ENCODE measurements at regions not wholly inside any gene's neighbourhood (a gene's known extent, or its start where the extent isn't known, plus 50 kb on each side); places are given as distances from the start of the nearest gene placed in this dataset.
"Not testable (repeated sequence)": the region's sequence is repeated elsewhere in the genome, so short reads cannot be mapped to it uniquely, and the experiment has no call there.

GRCh38 chr2:142561656-142562055 lies 315.8 kb upstream of the KYNU start:
- no peak for DNase-seq

GRCh38 chr2:142557391-142557790 lies 320.1 kb upstream of the KYNU start:
- no peak for DNase-seq

GRCh38 chr2:142545999-142546398 lies 331.5 kb upstream of the KYNU start:
- not testable (repeated sequence) for DNase-seq

- no peak for DNase-seq
Measured at GRCh38 chr2:142545036-142545435, 332.4 kb upstream of the KYNU start.

- DNase-seq = no peak
Measured at GRCh38 chr2:142544173-142544572, 333.3 kb upstream of the KYNU start.

- DNase-seq = no peak
Measured at GRCh38 chr2:142542431-142542910, 335.0 kb upstream of the KYNU start.

- peak; percentile 3 for DNase-seq
Measured at GRCh38 chr2:142536966-142537365, 340.5 kb upstream of the KYNU start.

GRCh38 chr2:142536492-142536891 lies 341.0 kb upstream of the KYNU start:
- DNase-seq = no peak

GRCh38 chr2:142535311-142535710 lies 342.2 kb upstream of the KYNU start:
- DNase-seq = no peak

- DNase-seq = no peak
Measured at GRCh38 chr2:142533177-142533576, 344.3 kb upstream of the KYNU start.

GRCh38 chr2:142531377-142531776 lies 346.1 kb upstream of the KYNU start:
- DNase-seq = no peak

- DNase-seq = no peak
Measured at GRCh38 chr2:142525720-142526119, 351.7 kb upstream of the KYNU start.

- no peak for DNase-seq
Measured at GRCh38 chr2:142521492-142521891, 356.0 kb upstream of the KYNU start.

GRCh38 chr2:142515493-142515892 lies 362.0 kb upstream of the KYNU start:
- no peak for DNase-seq

- DNase-seq = no peak
Measured at GRCh38 chr2:142509401-142509800, 368.1 kb upstream of the KYNU start.

- no peak for DNase-seq
Measured at GRCh38 chr2:142504754-142505153, 372.7 kb upstream of the KYNU start.

GRCh38 chr2:142502402-142502801 lies 371.6 kb upstream of the LRP1B start:
- DNase-seq = no peak

GRCh38 chr2:142495141-142495540 lies 364.3 kb upstream of the LRP1B start:
- no peak for DNase-seq

GRCh38 chr2:142489631-142490030 lies 358.8 kb upstream of the LRP1B start:
- DNase-seq = not testable (repeated sequence)

- DNase-seq = no peak
Measured at GRCh38 chr2:142484111-142484510, 353.3 kb upstream of the LRP1B start.

GRCh38 chr2:142483653-142484052 lies 352.8 kb upstream of the LRP1B start:
- DNase-seq = no peak

- DNase-seq = no peak
Measured at GRCh38 chr2:142478206-142478605, 347.4 kb upstream of the LRP1B start.

GRCh38 chr2:142472382-142472781 lies 341.6 kb upstream of the LRP1B start:
- DNase-seq = no peak

- no peak for DNase-seq
Measured at GRCh38 chr2:142467321-142467720, 336.5 kb upstream of the LRP1B start.

- DNase-seq = no peak
Measured at GRCh38 chr2:142463047-142463446, 332.2 kb upstream of the LRP1B start.

GRCh38 chr2:142462306-142462705 lies 331.5 kb upstream of the LRP1B start:
- DNase-seq = no peak
